ENCODE measurements at regions not wholly inside any gene's neighbourhood (a gene's known extent, or its start where the extent isn't known, plus 50 kb on each side); places are given as distances from the start of the nearest gene placed in this dataset.

- intact Hi-C loops (cut with micrococcal nuclease) = no loop called here
These were observed 623.0 kb downstream of the VRK1 start for GRCh38 chr14:97420211-97420610.

- intact Hi-C loops (cut with micrococcal nuclease) = no loop called here
These were observed 629.6 kb downstream of the VRK1 start for GRCh38 chr14:97426776-97427175.

- intact Hi-C loops (cut with micrococcal nuclease) = no loop called here
These were observed 631.7 kb downstream of the VRK1 start for GRCh38 chr14:97428808-97429440.

- intact Hi-C loops (cut with micrococcal nuclease) = no loop called here
These were observed 635.4 kb downstream of the VRK1 start for GRCh38 chr14:97432586-97432985.

GRCh38 chr14:97441740-97442362 lies 644.7 kb downstream of the VRK1 start:
- intact Hi-C loops (cut with micrococcal nuclease) = loop anchor here (1.0 to 5.0 kb wide), 3 partner anchors 16 to 280 kb away; no protein-coding TSS in a partner anchor

GRCh38 chr14:97442363-97442762 lies 645.2 kb downstream of the VRK1 start:
- intact Hi-C loops (cut with micrococcal nuclease) = loop anchor here (1.0 to 5.0 kb wide), 3 partner anchors 16 to 280 kb away; no protein-coding TSS in a partner anchor

GRCh38 chr14:97443412-97443811 lies 646.2 kb downstream of the VRK1 start:
- intact Hi-C loops (cut with micrococcal nuclease) = loop anchor here (2.0 to 5.0 kb wide), 2 partner anchors 35 to 279 kb away; no protein-coding TSS in a partner anchor

- intact Hi-C loops (cut with micrococcal nuclease) = loop anchor here (5.0 kb wide), 1 partner anchor 278 kb away; no protein-coding TSS in a partner anchor
These were observed 647.1 kb downstream of the VRK1 start for GRCh38 chr14:97444248-97444647.

GRCh38 chr14:97445367-97445766 lies 648.2 kb downstream of the VRK1 start:
- intact Hi-C loops (cut with micrococcal nuclease) = no loop called here

- intact Hi-C loops (cut with micrococcal nuclease) = no loop called here
These were observed 648.9 kb downstream of the VRK1 start for GRCh38 chr14:97446087-97446486.

- intact Hi-C loops (cut with micrococcal nuclease) = no loop called here
These were observed 655.1 kb downstream of the VRK1 start for GRCh38 chr14:97452314-97452713.

- intact Hi-C loops (cut with micrococcal nuclease) = no loop called here
These were observed 656.8 kb downstream of the VRK1 start for GRCh38 chr14:97453991-97454390.

GRCh38 chr14:97456462-97456861 lies 659.3 kb downstream of the VRK1 start:
- intact Hi-C loops (cut with micrococcal nuclease) = loop anchor here (5.0 kb wide), 5 partner anchors 149 to 521 kb away; no protein-coding TSS in a partner anchor

GRCh38 chr14:97456958-97457357 lies 659.8 kb downstream of the VRK1 start:
- intact Hi-C loops (cut with micrococcal nuclease) = loop anchor here (1.0 to 5.0 kb wide), 6 partner anchors 48 to 520 kb away; no protein-coding TSS in a partner anchor

- intact Hi-C loops (cut with micrococcal nuclease) = loop anchor here (1.0 to 5.0 kb wide), 9 partner anchors 15 to 1815 kb away; partner anchors contain the start of gene BCL11B
These were observed 660.4 kb downstream of the VRK1 start for GRCh38 chr14:97457575-97458085.

- intact Hi-C loops (cut with micrococcal nuclease) = loop anchor here (1.0 to 5.0 kb wide), 8 partner anchors 16 to 1815 kb away; partner anchors contain the start of gene BCL11B
These were observed 661.1 kb downstream of the VRK1 start for GRCh38 chr14:97458255-97458654.

GRCh38 chr14:97458661-97459579 lies 661.7 kb downstream of the VRK1 start:
- intact Hi-C loops (cut with micrococcal nuclease) = loop anchor here (1.0 to 5.0 kb wide), 8 partner anchors 17 to 1814 kb away; partner anchors contain the start of gene BCL11B

GRCh38 chr14:97462081-97462480 lies 664.9 kb downstream of the VRK1 start:
- intact Hi-C loops (cut with micrococcal nuclease) = no loop called here

GRCh38 chr14:97468220-97468619 lies 671.0 kb downstream of the VRK1 start:
- intact Hi-C loops (cut with micrococcal nuclease) = no loop called here

GRCh38 chr14:97477353-97477752 lies 680.2 kb downstream of the VRK1 start:
- intact Hi-C loops (cut with micrococcal nuclease) = no loop called here

GRCh38 chr14:97485201-97485600 lies 688.0 kb downstream of the VRK1 start:
- intact Hi-C loops (cut with micrococcal nuclease) = no loop called here
